Spleen (tissue), 11 donors: ENCODE measurements at regions not wholly inside any gene's neighbourhood (a gene's known extent, or its start where the extent isn't known, plus 50 kb on each side); places are given as distances from the start of the nearest gene placed in this dataset.

Experiments
- DNase-seq: peaks from one replicate; pipeline ENCODE4 v3.0.0-alpha.2; 2020
- H3K27ac ChIP-seq, 8 donors: fragments of 200-600 bp; sonication (generic) in 7 of 8; 1 replicate in 4 of 8; 2 replicates in 4 of 8; pipeline versions ENCODE4 v1.5.0 to v1.8.0; 2016 to 2021; ENCODE audit warnings: inconsistent platforms in 4 of 8, mild to moderate bottlenecking in 4 of 8, moderate library complexity in 1 of 8
- H3K27me3 ChIP-seq, 7 donors: fragments of 200-600 bp; sonication (generic) in 6 of 7; replicated peaks in 1 of 7; 1 replicate in 4 of 7; 2 replicates in 3 of 7; pipeline versions ENCODE4 v1.5.0 to v1.8.0; 2016 to 2021; ENCODE audit warnings: inconsistent platforms in 3 of 7, mild to moderate bottlenecking in 1 of 7
- H3K36me3 ChIP-seq, 6 donors: fragments of 200-600 bp; sonication (generic) in 5 of 6; 1 replicate in 4 of 6; 2 replicates in 2 of 6; pipeline versions ENCODE4 v1.5.0 to v1.8.0; 2016 to 2021; ENCODE audit warnings: inconsistent platforms in 2 of 6
- H3K4me1 ChIP-seq, 6 donors: fragments of 200-600 bp; sonication (generic) in 5 of 6; 1 replicate in 3 of 6; 2 replicates in 3 of 6; pipeline versions ENCODE4 v1.5.0 to v1.8.0; 2016 to 2021; ENCODE audit warnings: inconsistent platforms in 3 of 6
- H3K4me3 ChIP-seq, 8 donors: fragments of 200-600 bp; sonication (generic) in 7 of 8; 1 replicate in 4 of 8; 2 replicates in 4 of 8; pipeline versions ENCODE4 v1.5.0 to v1.8.0; 2016 to 2021; ENCODE audit warnings: inconsistent platforms in 4 of 8, mild to moderate bottlenecking in 4 of 8, moderate library complexity in 2 of 8
- H3K9me3 ChIP-seq, 8 donors: fragments of 200-600 bp; sonication (generic) in 7 of 8; 1 replicate in 4 of 8; 2 replicates in 4 of 8; pipeline versions ENCODE4 v1.5.0 to v1.8.0; 2016 to 2021; ENCODE audit warnings: inconsistent platforms in 4 of 8
- CTCF ChIP-seq, 11 experiments: fragments of 200-600 bp in 7 of 11; fragments of 450-650 bp in 4 of 11; sonication (generic) in 4 of 11; IDR thresholded peaks in 8 of 11; conservative IDR thresholded peaks in 3 of 11; 1 replicate in 7 of 11; 2 replicates in 4 of 11; pipeline versions ENCODE4 v1.4.0 to v1.8.0; 2016 to 2021; ENCODE audit warnings: antibody characterized with exemption in 11 of 11, inconsistent platforms in 4 of 11, mild to moderate bottlenecking in 1 of 11
- POLR2A ChIP-seq, 3 donors: fragments of 450-650 bp; IDR thresholded peaks; one replicate each; pipeline ENCODE4 v1.5.1; 2017; ENCODE audit warnings: antibody characterized with exemption in 3 of 3, mild to moderate bottlenecking in 1 of 3
- POLR2AphosphoS5 ChIP-seq, 3 donors: sonication (generic); formaldehyde crosslinking; IDR thresholded peaks; one replicate each; pipeline ENCODE4 v1.5.1; 2017; ENCODE audit warnings: antibody characterized with exemption in 3 of 3
- WGBS, 5 donors: extraction: QIAGEN DNeasy Blood & Tissue Kit in 3 of 5; methylation state at CpG; one replicate each; pipeline versions ENCODE4 v1.1.5 to v1.1.7; 2013 to 2018; 5-methylcytosine and 5-hydroxymethylcytosine counted together
- intact Hi-C: fragments of 100-400 bp; cut with DNase I; formaldehyde crosslinking; loops from one replicate; pipeline ENCODE4 v1.15.0; 2023; ENCODE audit warnings: low total_unique reads
- donor health status: healthy with polysubstance abuse.
- donor health status: DM: no; HTN: no; CAD: no; lungs with moderate emphysema.
- donor health status: DM: no; HTN: no; CAD: no.
- donor health status: Bipolar disorder and iron deficiency.
- donor health status: healthy.
- donor health status: DM: no; HTN: no; CAD: no.
- donor health status: DM: yes; HTN: yes; CAD: no.

- Histone ChIP-seq H3K27ac (no peak overlapping the region), H3K9me3 (no peaks in the 10 kb centered on the region), H3K4me1 (no peaks in the 10 kb centered on the region), H3K4me3 (no peak overlapping the region), H3K36me3 (no peaks in the 10 kb centered on the region), H3K27me3 (no peaks in the 10 kb centered on the region)
- intact Hi-C loops, result no loop called here
- TF ChIP-seq CTCF (IDR thresholded peaks at IDR 0.05 in 8 of 11, conservative IDR thresholded peaks at IDR 0.05 in 3 of 11) (no peak), POLR2A (IDR thresholded peaks at IDR 0.05) (no peak), POLR2AphosphoS5 (IDR thresholded peaks at IDR 0.05) (no peak)
- 64 to 91% (median 74%) methylated on average over 1 of the region's 1 CpG for WGBS, 5 donors
- DNase-seq, result no peak
Observed at GRCh38 chr1:196075621-196076020, 532.6 kb downstream of the KCNT2 start.

GRCh38 chr1:196074182-196074581, 534.1 kb downstream of the KCNT2 start:
- no peak overlapping the region for H3K4me3 ChIP-seq
- H3K9me3 ChIP-seq, result no peaks in the 10 kb centered on the region
- H3K4me1 ChIP-seq, result no peaks in the 10 kb centered on the region
- no peak for DNase-seq
- no peak overlapping the region for H3K27ac ChIP-seq
- H3K27me3 ChIP-seq, result no peaks in the 10 kb centered on the region
- H3K36me3 ChIP-seq, result no peaks in the 10 kb centered on the region
- intact Hi-C loops, result no loop called here
- TF ChIP-seq CTCF (IDR thresholded peaks at IDR 0.05 in 8 of 11, conservative IDR thresholded peaks at IDR 0.05 in 3 of 11), result no peak
- TF ChIP-seq POLR2A (IDR thresholded peaks at IDR 0.05), result no peak
- TF ChIP-seq POLR2AphosphoS5 (IDR thresholded peaks at IDR 0.05), result no peak

- Histone ChIP-seq H3K4me1 (no peaks in the 10 kb centered on the region), H3K4me3 (no peak overlapping the region), H3K27ac (no peak overlapping the region), H3K36me3 (no peaks in the 10 kb centered on the region), H3K27me3 (no peaks in the 10 kb centered on the region), H3K9me3 (no peaks in the 10 kb centered on the region)
- DNase-seq, result no peak
- intact Hi-C loops, result no loop called here
- no peak for TF ChIP-seq POLR2AphosphoS5 (IDR thresholded peaks at IDR 0.05)
- TF ChIP-seq CTCF (IDR thresholded peaks at IDR 0.05 in 8 of 11, conservative IDR thresholded peaks at IDR 0.05 in 3 of 11), result no peak
- TF ChIP-seq POLR2A (IDR thresholded peaks at IDR 0.05), result no peak
- WGBS, 5 donors, result 32 to 63% (median 50%) methylated on average over 1 of the region's 1 CpG
Observed at GRCh38 chr1:196071447-196071846, 536.8 kb downstream of the KCNT2 start.

- Histone ChIP-seq H3K27me3 (no peaks in the 10 kb centered on the region), H3K4me1 (no peaks in the 10 kb centered on the region), H3K9me3 (no peaks in the 10 kb centered on the region), H3K4me3 (no peak overlapping the region), H3K36me3 (no peaks in the 10 kb centered on the region), H3K27ac (no peak overlapping the region)
- 34 to 52% (median 40%) methylated on average over 2 of the region's 2 CpGs for WGBS, 5 donors
- TF ChIP-seq CTCF (IDR thresholded peaks at IDR 0.05 in 8 of 11, conservative IDR thresholded peaks at IDR 0.05 in 3 of 11), result no peak
- TF ChIP-seq POLR2AphosphoS5 (IDR thresholded peaks at IDR 0.05), result no peak
- TF ChIP-seq POLR2A (IDR thresholded peaks at IDR 0.05), result no peak
- intact Hi-C loops, result no loop called here
- no peak for DNase-seq
Observed at GRCh38 chr1:196070940-196071339, 537.3 kb downstream of the KCNT2 start.
